HG02678 (cell line): ENCODE measurements at regions not wholly inside any gene's neighbourhood (a gene's known extent, or its start where the extent isn't known, plus 50 kb on each side); places are given as distances from the start of the nearest gene placed in this dataset.
"Not testable (repeated sequence)": the region's sequence is repeated elsewhere in the genome, so short reads cannot be mapped to it uniquely, and the experiment has no call there.

Experiments
- ATAC-seq: cut with Tn5 transposase; IDR thresholded peaks from one replicate; pipeline ENCODE4 v1.9.1; 2021; ENCODE audit warnings: mild to moderate bottlenecking, moderate library complexity; ENCODE audit not compliant: unreplicated experiment

GRCh38 chr1:144516172-144516571 is 54.7 kb upstream of the NBPF15 start:
- not testable (repeated sequence) for ATAC-seq

- not testable (repeated sequence) for ATAC-seq
Observed at GRCh38 chr1:144516906-144517305, 55.4 kb upstream of the NBPF15 start.

DNA sequence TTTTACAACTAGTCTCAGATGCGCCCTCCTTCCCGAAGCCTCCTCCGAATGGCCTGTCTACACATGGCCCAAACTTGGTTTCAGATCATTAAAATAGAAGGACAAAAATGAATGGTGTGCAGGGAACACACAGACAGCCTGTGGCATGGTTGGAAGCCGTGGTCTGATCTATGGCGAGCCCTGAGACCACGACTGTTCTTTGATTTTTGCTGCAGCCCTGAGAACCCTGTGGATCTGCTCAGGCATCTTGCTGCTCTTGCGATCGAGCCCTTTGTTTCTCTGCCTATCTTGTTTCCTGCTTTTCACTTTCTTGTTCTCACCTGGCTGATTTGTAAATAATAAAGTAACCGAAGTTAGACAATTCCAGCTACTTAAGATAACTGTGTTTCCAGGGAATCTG is 57.0 kb upstream of the NBPF15 start:
- not testable (repeated sequence) for ATAC-seq

GRCh38 chr1:144519528-144520189 is 58.2 kb upstream of the NBPF15 start:
- not testable (repeated sequence) for ATAC-seq

GRCh38 chr1:144523661-144524407 is 62.4 kb upstream of the NBPF15 start:
- peak; percentile 63 for ATAC-seq

GRCh38 chr1:144532156-144532607 is 60.5 kb upstream of the PPIAL4F start:
- not testable (repeated sequence) for ATAC-seq

- ATAC-seq, result not testable (repeated sequence)
Observed at GRCh38 chr1:144533480-144533879, 59.2 kb upstream of the PPIAL4F start.

DNA sequence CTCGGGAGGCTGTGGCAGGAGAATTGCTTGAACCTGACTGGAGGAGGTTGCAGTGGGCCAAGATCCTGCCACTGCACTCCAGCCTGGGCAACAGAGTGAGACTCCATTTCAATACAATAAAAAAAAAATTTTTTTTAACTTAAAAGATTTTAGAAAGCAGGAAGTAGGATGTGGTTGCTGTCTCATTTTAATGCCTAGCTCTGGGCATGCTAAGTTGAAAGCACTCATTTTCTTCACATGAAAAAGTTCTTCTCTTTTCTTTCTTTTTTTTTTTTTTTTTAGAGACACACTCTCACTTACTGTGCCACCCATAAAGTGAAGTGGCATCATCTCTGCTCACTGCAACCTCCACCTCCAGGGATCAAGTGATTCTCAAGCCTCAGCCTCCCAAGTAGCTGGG is 58.4 kb upstream of the PPIAL4F start:
- not testable (repeated sequence) for ATAC-seq

GRCh38 chr1:144536677-144537076 is 56.0 kb upstream of the PPIAL4F start:
- ATAC-seq, result not testable (repeated sequence)

DNA sequence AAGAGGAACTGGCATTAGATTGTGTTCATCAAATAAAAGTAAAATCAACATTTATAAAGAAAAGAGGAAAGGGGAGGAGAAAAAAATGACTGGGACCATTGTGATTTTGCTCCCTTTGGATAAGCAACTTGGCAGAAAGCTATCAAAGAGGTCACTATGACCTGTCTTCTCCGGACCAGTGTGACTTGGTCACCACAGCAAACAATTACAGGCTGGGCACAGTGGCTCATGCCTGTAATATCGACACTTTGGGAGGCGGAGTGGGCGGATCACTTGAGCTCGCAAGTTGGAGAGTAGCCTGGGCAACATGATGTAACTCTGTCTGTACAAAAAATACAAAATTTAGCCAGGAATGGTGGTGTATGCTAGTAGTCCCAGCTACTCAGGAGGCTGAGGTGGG is 55.5 kb upstream of the PPIAL4F start:
- not testable (repeated sequence) for ATAC-seq

DNA sequence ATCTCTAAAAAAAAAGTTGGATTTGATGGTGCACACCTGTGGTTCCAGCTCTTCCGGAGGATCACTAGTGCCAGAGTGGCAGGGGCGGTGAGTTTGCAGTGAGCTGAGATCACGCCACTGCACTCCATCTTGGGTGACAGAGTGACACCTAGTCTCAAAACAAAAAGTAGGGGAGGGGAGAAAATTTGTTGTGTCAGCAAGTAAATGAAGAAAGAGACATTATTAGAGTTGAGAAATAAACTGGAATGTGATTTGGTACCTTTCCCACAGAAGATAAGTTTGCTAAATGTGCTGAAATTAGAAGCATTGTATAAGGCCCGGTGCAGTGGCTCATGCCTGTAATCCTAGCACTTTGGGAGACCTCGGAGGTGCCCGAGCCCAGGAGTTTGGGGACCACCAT is 54.0 kb upstream of the PPIAL4F start:
- not testable (repeated sequence) for ATAC-seq

DNA sequence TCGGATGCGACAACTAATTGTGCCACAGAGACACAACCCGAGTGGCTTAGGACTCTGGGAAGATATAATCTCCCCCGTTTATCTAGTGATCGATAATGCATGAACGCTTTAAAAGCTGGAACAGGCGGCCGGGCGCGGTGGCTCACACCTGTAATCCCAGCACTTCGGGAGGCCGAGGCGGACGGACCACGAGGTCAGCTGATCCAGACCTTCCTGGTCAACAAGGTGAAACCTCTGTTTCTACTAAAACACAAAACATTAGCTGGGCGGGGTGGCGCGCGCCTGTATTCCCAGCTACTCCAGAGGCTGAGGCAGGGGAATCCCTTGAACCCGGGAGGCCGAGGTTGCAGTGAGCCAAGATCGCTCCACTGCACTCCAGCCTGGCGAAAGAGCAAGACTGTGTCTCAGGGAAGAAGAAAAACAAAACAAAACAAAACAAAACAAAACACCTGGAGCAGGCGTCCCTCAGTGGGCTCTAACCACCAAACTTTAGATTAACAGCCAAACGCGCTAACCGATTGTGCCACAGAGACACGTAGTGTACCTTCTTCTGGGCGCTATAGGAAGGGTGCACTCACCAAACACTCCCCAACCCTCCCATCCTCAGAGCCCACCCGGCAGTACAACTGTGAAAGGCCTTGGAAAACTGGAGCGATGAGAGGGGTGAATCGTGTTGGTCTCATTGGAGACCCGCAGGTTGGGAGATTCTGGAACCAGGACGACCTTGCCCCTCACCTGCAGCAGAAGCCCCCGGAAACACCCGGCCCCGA is 53.3 kb upstream of the PPIAL4F start:
- not testable (repeated sequence) for ATAC-seq
